ENCODE measurements at regions not wholly inside any gene's neighbourhood (a gene's known extent, or its start where the extent isn't known, plus 50 kb on each side); places are given as distances from the start of the nearest gene placed in this dataset.

GRCh38 chr5:2996687-2997086 lies 245.2 kb upstream of the IRX2 start:
- no peak for TF ChIP-seq CTCF (IDR thresholded peaks at IDR 0.05)
- TF ChIP-seq ZFX (IDR thresholded peaks at IDR 0.05; ENCODE audit: borderline replicate concordance) = no peak
